BLaER1 treated with 17β-estradiol and CSF1 and Interleukin-3, amounts not matched to agents 10 nM and 100 nM (cell line): ENCODE measurements at regions not wholly inside any gene's neighbourhood (a gene's known extent, or its start where the extent isn't known, plus 50 kb on each side); places are given as distances from the start of the nearest gene placed in this dataset.

Source experiments
- H3K27ac ChIP-seq, 11 experiments: shearing (Covaris generic); formaldehyde crosslinking; 2 replicates each; pipeline ENCODE4 v1.8.1; 2022
- H3K27me3 ChIP-seq, 11 experiments: shearing (Covaris generic); formaldehyde crosslinking; 2 replicates each; pipeline ENCODE4 v1.8.1; 2022
- H3K36me3 ChIP-seq, 11 experiments: shearing (Covaris generic); formaldehyde crosslinking; 2 replicates each; pipeline ENCODE4 v1.8.1; 2022
- H3K4me1 ChIP-seq, 10 experiments: shearing (Covaris generic); formaldehyde crosslinking; 2 replicates each; pipeline ENCODE4 v1.8.1; 2022
- H3K4me2 ChIP-seq, 11 experiments: shearing (Covaris generic); formaldehyde crosslinking; 2 replicates each; pipeline ENCODE4 v1.8.1; 2022
- H3K4me3 ChIP-seq, 10 experiments: shearing (Covaris generic); formaldehyde crosslinking; 2 replicates each; pipeline ENCODE4 v1.8.1; 2022
- H3K9ac ChIP-seq, 11 experiments: shearing (Covaris generic); formaldehyde crosslinking; 2 replicates each; pipeline ENCODE4 v1.8.1; 2022
- H3K9me3 ChIP-seq, 11 experiments: shearing (Covaris generic); formaldehyde crosslinking; replicated peaks in 1 of 11; 2 replicates each; pipeline ENCODE4 v1.8.1; 2022
- H4K20me1 ChIP-seq, 11 experiments: shearing (Covaris generic); formaldehyde crosslinking; 2 replicates each; pipeline ENCODE4 v1.8.1; 2022
- Cebpa-rat ChIP-seq, 11 experiments: shearing (Covaris generic); IDR thresholded peaks; 2 replicates each; pipeline ENCODE4 v1.8.1; 2022

DNA sequence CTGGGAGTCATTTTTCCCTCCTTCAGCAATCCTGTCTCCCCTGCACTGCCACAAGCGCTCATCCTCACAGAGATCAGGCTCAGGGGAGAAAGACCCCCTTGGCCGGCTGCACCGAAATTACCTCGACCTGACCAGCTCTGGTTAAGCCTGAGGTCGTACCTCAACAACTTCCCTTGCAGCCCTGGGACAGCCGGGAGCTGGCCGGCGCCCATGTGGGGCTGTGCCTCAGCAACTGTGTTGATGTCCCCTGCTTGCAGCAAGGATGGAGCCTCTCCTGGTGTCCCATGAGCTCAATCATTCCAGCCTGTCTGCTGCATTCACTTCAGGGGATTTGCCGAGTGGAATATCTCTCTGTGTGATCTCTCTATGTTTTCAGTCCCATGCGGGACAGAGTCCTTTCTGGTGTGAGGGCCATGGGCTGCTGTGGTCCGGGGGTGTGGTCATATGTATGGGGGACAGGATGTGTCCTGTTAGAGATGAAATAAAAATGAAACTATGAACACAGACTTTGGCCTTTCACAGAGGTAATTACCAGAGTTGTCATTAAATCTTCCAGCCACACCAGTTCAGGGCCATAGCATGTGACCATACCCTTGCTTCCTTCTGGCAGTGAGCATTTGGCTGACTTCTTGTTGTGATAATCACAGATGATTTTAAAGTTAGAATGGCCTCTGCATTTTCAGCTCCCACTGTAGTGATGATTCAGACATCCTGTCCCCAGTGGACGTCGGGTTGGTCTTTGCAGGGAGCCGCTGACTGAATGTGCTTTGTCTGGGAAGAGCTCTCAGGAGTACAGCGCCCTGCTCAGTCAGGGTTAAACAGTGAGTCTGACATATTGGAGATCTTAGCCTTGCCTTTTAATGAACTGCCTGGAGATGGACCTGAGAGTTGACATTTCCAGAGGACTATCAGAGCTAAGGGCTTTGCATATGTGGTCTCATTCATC lies 405.9 kb downstream of the AACS start:
- no peak overlapping the region for H3K27ac ChIP-seq
- H3K4me1 ChIP-seq, result no peaks in the 10 kb centered on the region
- no peak overlapping the region for H3K4me2 ChIP-seq
- H3K36me3 ChIP-seq, result no peaks in the 10 kb centered on the region
- H3K4me3 ChIP-seq, result no peak overlapping the region
- no peaks in the 10 kb centered on the region for H4K20me1 ChIP-seq
- peaks cover 0 to 3% (median 0%) of the 10 kb centered on the region in 11 experiments; a peak in 1 of 22 replicates for H3K9me3 ChIP-seq
- no peak overlapping the region for H3K9ac ChIP-seq
- no peaks in the 10 kb centered on the region for H3K27me3 ChIP-seq
- no peak for TF ChIP-seq Cebpa-rat (IDR thresholded peaks at IDR 0.05)

DNA sequence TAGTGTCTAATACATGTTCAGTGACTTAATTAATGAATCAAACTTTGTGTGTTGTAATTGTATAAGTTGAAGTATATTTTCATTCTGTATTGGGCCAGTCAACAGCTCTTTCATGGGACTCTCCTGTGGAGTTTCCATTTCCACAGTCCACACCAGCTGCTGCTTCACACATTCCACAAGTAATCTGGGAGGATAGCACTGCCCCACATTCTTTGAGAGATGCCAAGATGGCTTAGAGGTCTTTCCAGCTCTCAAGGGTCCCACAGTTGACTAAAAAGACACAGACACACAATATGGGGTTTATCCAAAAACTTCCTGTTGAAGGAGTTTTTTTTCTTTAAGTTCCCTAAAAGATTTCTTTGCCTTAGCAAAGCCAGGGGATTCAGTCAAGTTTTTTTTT lies 408.3 kb downstream of the AACS start:
- TF ChIP-seq Cebpa-rat (IDR thresholded peaks at IDR 0.05), result no peak
- Histone ChIP-seq H3K4me3 (no peak overlapping the region), H3K27ac (no peak overlapping the region), H3K27me3 (no peaks in the 10 kb centered on the region), H3K4me2 (no peak overlapping the region), H3K9ac (no peak overlapping the region), H3K36me3 (no peaks in the 10 kb centered on the region), H3K4me1 (no peaks in the 10 kb centered on the region), H4K20me1 (no peaks in the 10 kb centered on the region), H3K9me3 (peaks cover 0 to 3% (median 0%) of the 10 kb centered on the region in 11 experiments; a peak in 1 of 22 replicates)

DNA sequence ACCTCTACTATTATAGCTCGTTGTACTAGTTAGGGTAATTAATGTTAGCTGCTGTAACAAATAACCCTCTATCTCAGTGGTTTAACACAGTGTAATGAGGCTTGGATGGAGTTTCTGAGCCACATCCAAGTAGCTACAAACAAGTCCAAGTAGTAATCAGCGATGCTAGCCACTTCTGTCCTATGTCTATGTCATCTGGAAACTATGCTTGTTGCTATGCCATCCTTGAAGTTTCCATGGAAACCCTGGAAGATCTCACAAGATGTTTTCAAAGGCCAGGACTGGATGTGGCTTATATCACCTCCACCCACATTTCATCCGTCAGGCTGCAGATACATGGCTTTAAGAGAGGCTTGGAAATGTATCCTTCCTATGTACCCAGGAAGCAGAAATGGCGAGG lies 422.1 kb downstream of the AACS start:
- no peak for TF ChIP-seq Cebpa-rat (IDR thresholded peaks at IDR 0.05)
- Histone ChIP-seq H3K9me3 (peaks cover 0 to 16% (median 8%) of the 10 kb centered on the region in 11 experiments; a peak in 15 of 22 replicates), H3K4me2 (no peak overlapping the region), H3K9ac (no peak overlapping the region), H3K4me1 (no peaks in the 10 kb centered on the region), H3K27me3 (no peaks in the 10 kb centered on the region), H3K36me3 (no peaks in the 10 kb centered on the region), H3K4me3 (no peak overlapping the region), H3K27ac (no peak overlapping the region), H4K20me1 (no peaks in the 10 kb centered on the region)

DNA sequence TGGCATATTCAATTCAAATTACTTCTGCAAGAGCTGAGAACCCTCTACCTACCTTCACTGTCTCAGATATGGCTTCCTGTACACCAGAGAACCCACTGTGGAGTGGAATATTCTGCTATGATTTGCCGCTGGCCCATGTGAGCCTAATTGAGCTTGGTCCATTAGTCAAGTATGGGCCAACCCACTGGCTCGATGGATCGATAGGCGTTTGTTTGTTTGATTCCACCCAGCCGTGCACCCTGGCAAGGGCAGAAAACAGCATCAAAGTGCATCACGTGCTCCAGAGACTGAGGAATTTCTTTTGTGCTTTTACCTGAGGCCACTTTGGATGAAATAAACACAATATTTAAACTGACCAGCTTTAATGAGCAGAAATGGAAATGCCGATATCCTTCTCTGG lies 426.3 kb downstream of the AACS start:
- Histone ChIP-seq H3K4me1 (no peaks in the 10 kb centered on the region), H3K4me3 (no peak overlapping the region), H4K20me1 (no peaks in the 10 kb centered on the region), H3K9me3 (peaks cover 0 to 13% (median 8%) of the 10 kb centered on the region in 11 experiments; a peak in 12 of 22 replicates), H3K27ac (no peak overlapping the region), H3K4me2 (no peak overlapping the region), H3K27me3 (no peaks in the 10 kb centered on the region), H3K36me3 (no peaks in the 10 kb centered on the region), H3K9ac (no peak overlapping the region)
- no peak for TF ChIP-seq Cebpa-rat (IDR thresholded peaks at IDR 0.05)

DNA sequence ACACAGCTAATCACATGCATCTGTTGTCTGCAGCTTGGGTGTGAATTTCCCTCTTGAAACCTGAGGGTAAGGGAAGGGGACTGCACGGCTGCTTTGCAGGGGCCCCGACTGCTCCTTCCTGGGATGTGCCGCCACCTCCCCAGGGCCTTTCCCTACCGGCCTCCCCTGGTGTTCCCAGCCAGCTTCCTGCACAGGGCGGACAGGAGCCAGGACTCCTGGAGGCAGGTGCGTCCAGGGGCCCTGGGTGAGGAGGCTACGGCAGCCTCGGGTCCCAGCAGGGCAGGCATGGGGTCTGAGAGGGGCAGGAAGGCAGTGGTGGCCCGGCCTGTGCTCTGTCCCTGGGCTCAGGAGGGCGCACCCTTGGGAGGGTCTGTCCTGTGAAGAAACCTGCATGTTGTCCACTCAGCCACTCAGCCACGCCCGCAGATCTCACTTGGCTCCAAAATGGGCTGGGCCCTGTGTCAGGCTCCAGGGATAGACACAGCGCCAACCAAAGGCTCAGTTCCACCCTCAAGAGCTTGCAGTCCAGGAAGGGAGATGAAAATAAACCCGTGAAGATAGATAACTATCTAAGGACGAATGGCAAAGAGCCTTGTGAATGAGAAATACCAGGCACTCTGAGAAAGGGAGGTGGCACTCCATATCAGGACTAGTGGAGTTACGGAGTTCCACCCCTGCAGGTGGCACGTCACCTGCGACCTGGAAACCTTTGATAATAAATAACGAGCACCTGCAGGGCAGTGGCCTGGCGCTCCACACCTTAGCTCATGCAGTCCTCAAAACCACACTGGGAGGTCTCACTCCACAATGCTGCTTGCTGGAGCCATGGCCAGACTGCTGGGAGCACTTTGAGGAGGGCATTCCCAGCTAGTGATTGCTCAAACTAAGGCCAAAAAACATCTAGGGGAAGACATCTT lies 427.4 kb downstream of the AACS start:
- no peaks in the 10 kb centered on the region for H4K20me1 ChIP-seq
- no peaks in the 10 kb centered on the region for H3K4me1 ChIP-seq
- no peaks in the 10 kb centered on the region for H3K36me3 ChIP-seq
- H3K4me2 ChIP-seq, result no peak overlapping the region
- H3K27ac ChIP-seq, result no peak overlapping the region
- H3K9me3 ChIP-seq, result peaks cover 0 to 13% (median 8%) of the 10 kb centered on the region in 11 experiments; a peak in 12 of 22 replicates
- H3K9ac ChIP-seq, result no peak overlapping the region
- H3K4me3 ChIP-seq, result no peak overlapping the region
- H3K27me3 ChIP-seq, result no peaks in the 10 kb centered on the region
- TF ChIP-seq Cebpa-rat (IDR thresholded peaks at IDR 0.05), result no peak

DNA sequence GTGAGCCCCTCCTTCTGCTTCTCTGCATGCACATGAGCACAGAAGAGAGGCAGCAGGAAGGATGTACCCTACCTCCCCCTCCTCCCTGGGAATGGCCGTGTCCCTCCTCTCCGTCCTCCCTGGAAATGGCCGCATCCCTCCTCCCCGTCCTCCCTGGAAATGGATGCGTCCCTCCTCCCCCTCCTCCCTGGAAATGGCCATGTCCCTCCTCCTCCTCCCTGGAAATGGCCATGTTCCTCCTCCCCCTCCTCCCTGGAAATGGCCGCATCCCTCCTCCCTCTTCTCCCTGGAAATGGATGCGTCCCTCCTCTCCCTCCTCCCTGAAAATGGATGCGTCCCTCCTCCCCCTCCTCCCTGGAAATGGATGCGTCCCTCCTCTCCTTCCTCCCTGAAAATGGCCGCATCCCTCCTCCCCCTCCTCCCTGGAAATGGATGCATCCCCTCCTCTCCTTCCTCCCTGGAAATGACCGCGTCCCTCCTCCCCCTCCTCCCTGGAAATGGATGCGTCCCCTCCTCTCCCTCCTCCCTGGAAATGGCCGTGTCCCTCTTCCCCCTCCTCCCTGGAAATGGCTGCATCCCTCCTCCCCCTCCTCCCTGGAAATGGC lies 428.6 kb downstream of the AACS start:
- H3K9ac ChIP-seq, result no peak overlapping the region
- no peak for TF ChIP-seq Cebpa-rat (IDR thresholded peaks at IDR 0.05)
- H3K27me3 ChIP-seq, result no peaks in the 10 kb centered on the region
- no peak overlapping the region for H3K27ac ChIP-seq
- no peaks in the 10 kb centered on the region for H4K20me1 ChIP-seq
- H3K4me3 ChIP-seq, result no peak overlapping the region
- no peaks in the 10 kb centered on the region for H3K4me1 ChIP-seq
- H3K4me2 ChIP-seq, result no peak overlapping the region
- no peaks in the 10 kb centered on the region for H3K36me3 ChIP-seq
- peaks cover 0 to 3% (median 0%) of the 10 kb centered on the region in 11 experiments; a peak in 6 of 22 replicates for H3K9me3 ChIP-seq

DNA sequence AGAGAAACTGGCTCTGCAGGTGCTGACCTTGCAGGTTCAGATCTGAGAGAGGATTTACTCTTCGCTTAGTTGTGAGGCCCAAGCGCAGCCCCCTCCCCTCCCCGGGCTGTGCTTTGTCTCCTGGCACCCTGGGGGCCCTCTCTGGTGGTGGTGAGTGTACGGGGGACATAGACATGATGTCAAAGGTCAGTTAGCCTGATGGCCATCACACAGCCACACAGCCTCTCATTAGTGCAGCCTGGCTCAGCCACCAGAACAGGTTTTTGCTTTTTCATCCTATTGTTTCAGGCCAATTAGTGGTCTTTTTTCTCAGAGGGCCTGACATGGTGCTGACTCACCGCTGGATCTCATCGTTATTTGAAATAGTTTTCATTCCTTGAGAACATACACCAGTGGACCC lies 437.9 kb downstream of the AACS start:
- TF ChIP-seq Cebpa-rat (IDR thresholded peaks at IDR 0.05), result no peak
- Histone ChIP-seq H3K4me1 (no peaks in the 10 kb centered on the region), H3K36me3 (no peaks in the 10 kb centered on the region), H3K27me3 (no peaks in the 10 kb centered on the region), H4K20me1 (no peaks in the 10 kb centered on the region), H3K9me3 (no peaks in the 10 kb centered on the region), H3K4me2 (no peak overlapping the region), H3K4me3 (no peak overlapping the region), H3K9ac (no peak overlapping the region), H3K27ac (no peak overlapping the region)

DNA sequence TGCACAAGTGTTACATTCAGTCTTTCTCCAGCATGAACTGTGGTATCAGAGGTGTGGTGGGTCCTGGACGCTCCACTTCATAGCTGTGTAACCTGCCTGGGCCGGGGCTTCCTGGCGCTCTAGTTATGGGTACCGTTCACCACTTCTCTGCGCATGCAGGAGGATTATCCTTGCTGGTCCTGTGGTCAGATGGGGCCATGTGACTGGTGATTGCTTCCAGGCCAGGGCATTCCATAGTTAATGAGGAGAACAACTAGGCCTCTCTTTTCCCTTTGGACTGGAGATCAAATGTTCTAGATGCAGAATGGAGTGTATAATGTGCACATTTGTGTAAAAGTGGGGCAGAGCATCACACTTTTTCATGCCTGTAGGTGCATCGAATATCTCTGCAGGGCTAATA lies 444.0 kb downstream of the AACS start:
- no peaks in the 10 kb centered on the region for H3K4me1 ChIP-seq
- H4K20me1 ChIP-seq, result no peaks in the 10 kb centered on the region; a peak in 1 of 22 replicates
- TF ChIP-seq Cebpa-rat (IDR thresholded peaks at IDR 0.05), result no peak
- H3K27ac ChIP-seq, result no peak overlapping the region
- H3K9ac ChIP-seq, result no peak overlapping the region
- H3K4me2 ChIP-seq, result no peak overlapping the region
- H3K4me3 ChIP-seq, result no peak overlapping the region
- H3K27me3 ChIP-seq, result no peaks in the 10 kb centered on the region
- H3K36me3 ChIP-seq, result no peaks in the 10 kb centered on the region
- no peaks in the 10 kb centered on the region for H3K9me3 ChIP-seq
